ENCODE measurements at regions not wholly inside any gene's neighbourhood (a gene's known extent, or its start where the extent isn't known, plus 50 kb on each side); places are given as distances from the start of the nearest gene placed in this dataset.
A peak's percentile ranks its signal among the peaks of the same experiment; 100 is the strongest.

GRCh38 chr18:39994498-39994897 is 1960.5 kb upstream of the PIK3C3 start:
- TF ChIP-seq CTCF (conservative IDR thresholded peaks at IDR 0.05) = no peak
- H3K27ac ChIP-seq = no peak overlapping the region

DNA sequence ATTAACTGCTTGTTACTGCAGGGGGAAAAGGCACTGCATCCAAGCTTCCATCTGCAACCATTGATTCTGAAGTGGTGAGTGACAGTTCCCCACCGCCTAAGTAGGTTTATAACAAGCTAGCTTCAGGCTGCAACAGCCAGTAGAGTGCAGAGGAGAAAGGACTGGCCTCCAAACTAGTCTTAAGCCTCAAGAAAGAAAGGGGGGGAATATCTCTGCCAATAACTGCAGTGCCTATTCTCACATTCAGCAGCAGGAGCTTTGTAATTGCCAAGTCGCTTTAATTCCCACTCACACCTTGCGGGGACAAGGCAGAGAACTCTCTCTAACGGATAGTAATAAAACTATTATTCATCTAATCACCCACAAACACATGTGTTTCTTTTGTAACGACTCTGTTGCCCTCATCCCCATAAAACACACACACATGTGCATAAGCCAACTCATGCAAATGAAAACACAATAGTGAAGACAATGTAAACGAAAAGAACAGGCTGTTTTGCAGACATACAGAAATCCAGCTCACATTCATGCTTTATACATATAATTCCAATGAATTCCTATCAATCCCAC is 1963.3 kb upstream of the PIK3C3 start:
- no peak overlapping the region for H3K27ac ChIP-seq
- TF ChIP-seq CTCF (conservative IDR thresholded peaks at IDR 0.05) = no peak

DNA sequence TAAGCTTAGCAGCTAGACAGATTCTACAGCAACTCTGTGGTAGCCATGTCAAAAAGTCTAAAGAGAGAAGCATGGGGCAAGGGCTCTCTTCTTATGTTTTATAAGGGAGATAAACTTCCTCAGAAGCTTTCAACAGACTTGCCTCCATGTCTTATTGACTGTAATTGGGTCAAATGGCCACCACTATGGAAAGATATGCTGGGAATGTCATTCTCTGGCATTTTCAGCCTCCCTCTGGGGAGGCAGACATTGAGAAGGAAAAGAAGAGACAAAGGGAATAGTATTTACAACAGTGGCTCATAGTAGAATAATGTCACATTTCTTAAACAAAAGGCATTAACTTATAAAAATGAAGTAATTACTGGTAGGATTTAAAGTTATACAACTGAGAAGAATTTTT is 1964.5 kb upstream of the PIK3C3 start:
- TF ChIP-seq CTCF (conservative IDR thresholded peaks at IDR 0.05) = no peak
- H3K27ac ChIP-seq = no peak overlapping the region

GRCh38 chr18:39976771-39977170 is 1978.3 kb upstream of the PIK3C3 start:
- TF ChIP-seq CTCF (conservative IDR thresholded peaks at IDR 0.05) = no peak
- no peak overlapping the region for H3K27ac ChIP-seq

DNA sequence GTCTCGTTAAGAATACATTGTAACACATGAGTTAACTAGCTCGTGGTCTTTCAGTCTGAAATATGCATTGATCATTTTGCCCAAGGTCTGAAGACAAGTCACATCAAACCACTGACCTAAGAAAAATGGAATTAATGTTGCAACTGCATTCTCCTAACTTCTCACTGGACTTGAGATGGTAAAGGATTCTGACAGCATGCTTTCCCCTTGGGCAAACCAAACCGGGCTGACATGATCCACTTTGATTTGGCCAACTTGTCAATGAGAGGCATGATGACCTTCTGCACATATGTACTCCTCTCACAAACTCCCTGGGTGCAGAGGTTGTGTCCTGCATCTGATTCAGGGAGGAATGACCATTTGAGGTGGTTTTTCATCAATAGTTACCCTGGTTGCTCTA is 1982.5 kb upstream of the PIK3C3 start:
- no peak overlapping the region for H3K27ac ChIP-seq
- TF ChIP-seq CTCF (conservative IDR thresholded peaks at IDR 0.05) = no peak

- no peak for TF ChIP-seq CTCF (conservative IDR thresholded peaks at IDR 0.05)
- H3K27ac ChIP-seq = no peak overlapping the region
Measured at GRCh38 chr18:39969803-39970494, 1985.1 kb upstream of the PIK3C3 start.

DNA sequence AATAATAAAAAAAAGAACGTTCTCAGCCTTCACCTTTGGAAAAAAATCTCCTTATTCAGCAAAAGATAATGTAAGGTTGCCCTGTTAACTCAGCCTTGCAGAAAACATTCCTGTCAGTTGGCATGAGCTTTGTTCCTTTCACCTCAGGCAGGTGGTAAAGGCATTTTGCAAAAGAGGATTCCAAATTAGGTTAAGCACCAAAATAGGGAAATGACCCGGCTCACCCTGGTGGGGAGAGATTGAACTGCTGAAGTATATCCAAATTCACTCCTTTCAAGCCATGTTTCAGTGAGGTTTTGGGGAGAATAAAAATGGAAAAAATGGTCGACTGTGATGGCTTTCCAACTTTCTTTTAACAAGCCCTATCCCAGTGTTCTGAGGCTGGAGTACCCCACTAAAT is 1988.8 kb upstream of the PIK3C3 start:
- peak; percentile 38 for TF ChIP-seq CTCF (conservative IDR thresholded peaks at IDR 0.05)

More for the DNA sequence above, 1988.8 kb upstream of the PIK3C3 start:
- H3K27ac ChIP-seq = no peak overlapping the region

Data from VCaP (cell line).